Colonic mucosa (tissue), 4 donors: ENCODE measurements at regions not wholly inside any gene's neighbourhood (a gene's known extent, or its start where the extent isn't known, plus 50 kb on each side); places are given as distances from the start of the nearest gene placed in this dataset.
A peak's percentile ranks its signal among the peaks of the same experiment; 100 is the strongest.
"Not testable (repeated sequence)": the region's sequence is repeated elsewhere in the genome, so short reads cannot be mapped to it uniquely, and the experiment has no call there.

Experiments
- DNase-seq: peaks from one replicate; pipeline ENCODE4 v3.0.0-alpha.2; 2020
- H3K27ac ChIP-seq: fragments of 200-600 bp; one replicate; pipeline ENCODE4 v1.8.0; 2021
- H3K27me3 ChIP-seq: fragments of 200-600 bp; one replicate; pipeline ENCODE4 v1.8.0; 2021
- H3K36me3 ChIP-seq: fragments of 200-600 bp; one replicate; pipeline ENCODE4 v1.8.0; 2021
- H3K4me1 ChIP-seq: fragments of 200-600 bp; one replicate; pipeline ENCODE4 v1.8.0; 2021; ENCODE audit warnings: mild to moderate bottlenecking
- H3K4me3 ChIP-seq: fragments of 200-600 bp; one replicate; pipeline ENCODE4 v1.8.0; 2021
- H3K9ac ChIP-seq, 2 donors: one replicate each; pipeline ENCODE4 v1.7.0; 2013; ENCODE audit warnings: control low read depth in 2 of 2, low read depth in 2 of 2, low read length in 2 of 2
- H3K9me3 ChIP-seq: fragments of 200-600 bp; one replicate; pipeline ENCODE4 v1.8.0; 2021
- CTCF ChIP-seq: fragments of 200-600 bp; IDR thresholded peaks from one replicate; pipeline ENCODE4 v1.8.0; 2022; ENCODE audit warnings: antibody characterized with exemption, mild to moderate bottlenecking
- intact Hi-C: fragments of 100-400 bp; cut with DNase I; formaldehyde crosslinking; loops from one replicate; pipeline ENCODE4 v1.14.1; 2022
- donor health status: healthy.
- donor health status: DM: no; HTN: no; CAD: no.
- donor health status: DM: no; HTN: no; CAD: no.

GRCh38 chr4:127394516-127394915 lies 238.2 kb upstream of the INTU start:
- no peak overlapping the region for H3K4me3 ChIP-seq
- intact Hi-C loops = no loop called here
- H3K9me3 ChIP-seq = no peaks in the 10 kb centered on the region
- no peak for TF ChIP-seq CTCF
- no peaks in the 10 kb centered on the region for H3K27me3 ChIP-seq
- H3K9ac ChIP-seq = no peak overlapping the region
- H3K27ac ChIP-seq = no peak overlapping the region
- DNase-seq = no peak
- H3K4me1 ChIP-seq = no peaks in the 10 kb centered on the region
- no peaks in the 10 kb centered on the region for H3K36me3 ChIP-seq

GRCh38 chr4:127400276-127400675 lies 232.5 kb upstream of the INTU start:
- no peaks in the 10 kb centered on the region for H3K27me3 ChIP-seq
- no peak overlapping the region for H3K4me3 ChIP-seq
- H3K9me3 ChIP-seq = no peaks in the 10 kb centered on the region
- no peak overlapping the region for H3K9ac ChIP-seq
- intact Hi-C loops = no loop called here
- no peak for TF ChIP-seq CTCF
- no peaks in the 10 kb centered on the region for H3K36me3 ChIP-seq
- DNase-seq = no peak
- H3K4me1 ChIP-seq = no peaks in the 10 kb centered on the region
- H3K27ac ChIP-seq = no peak overlapping the region

GRCh38 chr4:127400731-127401346 lies 231.9 kb upstream of the INTU start:
- no peaks in the 10 kb centered on the region for H3K27me3 ChIP-seq
- intact Hi-C loops = no loop called here
- no peak overlapping the region for H3K9ac ChIP-seq
- no peaks in the 10 kb centered on the region for H3K9me3 ChIP-seq
- TF ChIP-seq CTCF = peak; percentile 44
- H3K27ac ChIP-seq = no peak overlapping the region
- no peak overlapping the region for H3K4me3 ChIP-seq
- H3K36me3 ChIP-seq = no peaks in the 10 kb centered on the region
- peak; percentile 56 for DNase-seq
- no peaks in the 10 kb centered on the region for H3K4me1 ChIP-seq

- no peak overlapping the region for H3K4me3 ChIP-seq
- intact Hi-C loops = no loop called here
Measured at GRCh38 chr4:127403471-127404084, 229.2 kb upstream of the INTU start.

GRCh38 chr4:127406187-127406586 lies 226.6 kb upstream of the INTU start:
- H3K9ac ChIP-seq = no peak overlapping the region
- intact Hi-C loops = no loop called here
- H3K4me1 ChIP-seq = no peaks in the 10 kb centered on the region
- no peak overlapping the region for H3K27ac ChIP-seq
- H3K4me3 ChIP-seq = no peak overlapping the region
- H3K27me3 ChIP-seq = no peaks in the 10 kb centered on the region
- no peak for DNase-seq
- no peaks in the 10 kb centered on the region for H3K36me3 ChIP-seq
- no peak for TF ChIP-seq CTCF
- no peaks in the 10 kb centered on the region for H3K9me3 ChIP-seq

More at GRCh38 chr4:127403471-127404084, 229.2 kb upstream of the INTU start:
- no peak for TF ChIP-seq CTCF
- no peaks in the 10 kb centered on the region for H3K36me3 ChIP-seq
- H3K9ac ChIP-seq = no peak overlapping the region
- no peak overlapping the region for H3K27ac ChIP-seq
- no peaks in the 10 kb centered on the region for H3K9me3 ChIP-seq
- no peak for DNase-seq
- H3K27me3 ChIP-seq = no peaks in the 10 kb centered on the region
- H3K4me1 ChIP-seq = no peaks in the 10 kb centered on the region

GRCh38 chr4:127407572-127407971 lies 225.2 kb upstream of the INTU start:
- H3K4me1 ChIP-seq, H3K4me3 ChIP-seq, intact Hi-C loops, H3K27me3 ChIP-seq, DNase-seq, H3K36me3 ChIP-seq, H3K9ac ChIP-seq, H3K9me3 ChIP-seq, H3K27ac ChIP-seq: not testable (repeated sequence)
